K562 (cell line): ENCODE measurements at regions not wholly inside any gene's neighbourhood (a gene's known extent, or its start where the extent isn't known, plus 50 kb on each side); places are given as distances from the start of the nearest gene placed in this dataset.

ENCODE experiments used
- ATAC-seq: fragments of 200-7000 bp; cut with Tn5 transposase; 3 replicates; pipeline ENCODE4 v1.9.1; 2020; ENCODE audit warnings: moderate library complexity
- BruUV-seq: library from RNA; stranded (reverse); fragments of 400-500 nt; replicated peaks from 2 replicates; lab custom pipeline; 2021; lab: Mats Ljungman, UMichigan
- CTCF ChIA-PET: fragments of 300-600 bp; formaldehyde crosslinking; extraction: SDS; loops from one replicate; lab custom pipeline; 2021; ENCODE audit warnings: low intra/inter-chr PET ratio; lab: Yijun Ruan, JAX
- POLR2A ChIA-PET: fragments of 300-600, 350-650 bp; sonication (Branson Sonifier 250); formaldehyde crosslinking; extraction: SDS; loops from one replicate; lab custom pipeline; 2021; ENCODE audit warnings: antibody characterized with exemption, inconsistent platforms; lab: Yijun Ruan, JAX
- DNase-seq, 4 experiments: peaks; one replicate each; pipeline versions ENCODE4 v3.0.0 to v3.0.0-alpha.2; 2011 to 2018; ENCODE audit warnings: low spot score in 3 of 4, mixed read lengths in 3 of 4; ENCODE audit errors: extremely low read depth in 1 of 4
- FAIRE-seq: peaks from 2 replicates; lab custom pipeline; 2011; peaks lifted over from hg19 to GRCh38; lab: Jason Lieb, UNC
- H2AFZ ChIP-seq: 2 replicates; pipeline ENCODE4 v1.6.0; 2011; ENCODE audit warnings: low read depth, low read length, control low read depth, inconsistent platforms
- H3K27ac ChIP-seq: fragments of 200-600 bp; 3 replicates; pipeline ENCODE4 v1.8.0; 2011; ENCODE audit warnings: low read depth, mild to moderate bottlenecking, control low read depth, inconsistent platforms, low read length, moderate library complexity, mixed read lengths; ENCODE audit errors: extremely low read depth
- H3K27me3 ChIP-seq, 2 experiments: fragments of 300-600 bp in 1 of 2; 2 replicates in 1 of 2; 3 replicates in 1 of 2; pipeline versions ENCODE4 v1.6.0 to v1.8.0; 2011; ENCODE audit warnings: inconsistent platforms in 2 of 2, low read length in 2 of 2, mild to moderate bottlenecking in 1 of 2, mixed read lengths in 1 of 2, moderate library complexity in 1 of 2; ENCODE audit not compliant: control insufficient read depth in 2 of 2, insufficient read depth in 2 of 2
- H3K36me3 ChIP-seq: fragments of 300-600 bp; 3 replicates; pipeline ENCODE4 v1.8.0; 2011; ENCODE audit warnings: mild to moderate bottlenecking, low read length, inconsistent platforms; ENCODE audit not compliant: control insufficient read depth, insufficient read depth
- H3K4me1 ChIP-seq, 2 experiments: fragments of 200-600 bp in 1 of 2; replicated peaks in 1 of 2; 2 replicates in 1 of 2; 3 replicates in 1 of 2; pipeline versions ENCODE4 v1.5.1 to v1.8.0; 2011; ENCODE audit warnings: inconsistent platforms in 2 of 2, low read length in 2 of 2, mild to moderate bottlenecking in 1 of 2, mixed read lengths in 1 of 2, moderate library complexity in 1 of 2; ENCODE audit not compliant: control insufficient read depth in 2 of 2, insufficient read depth in 2 of 2
- H3K4me2 ChIP-seq: 2 replicates; pipeline ENCODE4 v1.6.1; 2011; ENCODE audit warnings: low read length, control low read depth, inconsistent platforms, mixed read lengths; ENCODE audit not compliant: insufficient read depth
- H3K4me3 ChIP-seq: fragments of 200-600 bp; sonication (generic), shearing (Covaris generic); 2 replicates; pipeline ENCODE4 v1.5.1; 2016; ENCODE audit warnings: control low read depth, inconsistent platforms
- H3K79me2 ChIP-seq: fragments of 200-600 bp; 3 replicates; pipeline ENCODE4 v1.8.0; 2011; ENCODE audit warnings: low read length, inconsistent platforms; ENCODE audit not compliant: control insufficient read depth, insufficient read depth
- H3K9ac ChIP-seq, 2 experiments: 2 replicates each; pipeline versions ENCODE4 v1.6.0 to v1.6.1; 2011; ENCODE audit warnings: low read depth in 2 of 2, low read length in 2 of 2, control low read depth in 1 of 2, inconsistent platforms in 1 of 2, mild to moderate bottlenecking in 1 of 2, mixed read lengths in 1 of 2; ENCODE audit not compliant: insufficient read depth in 1 of 2
- H3K9me1 ChIP-seq: one replicate; pipeline ENCODE4 v1.6.0; 2011; ENCODE audit warnings: inconsistent platforms, mild to moderate bottlenecking, low read length, moderate library complexity; ENCODE audit not compliant: control insufficient read depth, insufficient read depth
- H3K9me3 ChIP-seq: replicated peaks from 2 replicates; pipeline ENCODE4 v1.5.1; 2011; ENCODE audit warnings: low read depth, low read length, inconsistent platforms; ENCODE audit not compliant: control insufficient read depth, insufficient read depth
- H4K20me1 ChIP-seq: replicated peaks from 2 replicates; pipeline ENCODE4 v1.6.1; 2011; ENCODE audit warnings: low read length, inconsistent platforms, mixed read lengths; ENCODE audit not compliant: control insufficient read depth, insufficient read depth
- CSDE1 ChIP-seq, 2 experiments: fragments of 450-650 bp; IDR thresholded peaks; 2 replicates each; pipeline ENCODE4 v1.6.1; 2016; ENCODE audit warnings: mild to moderate bottlenecking in 1 of 2
- WGBS: fragments of 100-300 bp; shearing (Covaris generic); methylation state at CpG from one replicate; pipeline ENCODE4 v1.1.6; 2016; ENCODE audit warnings: low coverage, mixed read lengths; ENCODE audit not compliant: insufficient coverage; ENCODE audit errors: missing lambda C conversion rate; 5-methylcytosine and 5-hydroxymethylcytosine counted together
- in situ Hi-C: fragments of 300-500 bp; cut with MboI; formaldehyde crosslinking; loops from 4 replicates; pipeline ENCODE4 v1.15.0; 2018; ENCODE audit warnings: inconsistent platforms, mixed read lengths
- intact Hi-C: fragments of 100-400 bp; cut with micrococcal nuclease; formaldehyde crosslinking; loops from 2 replicates; pipeline ENCODE4 v1.14.2; 2022
- TF ChIP-seq, protein P1 (sequence below), 2 experiments: fragments of 450-650 bp; formaldehyde crosslinking in 1 of 2; IDR thresholded peaks; 2 replicates each; pipeline versions ENCODE4 v1.4.0 to v1.6.1; 2014 to 2020; ENCODE audit warnings: mild to moderate bottlenecking in 2 of 2, borderline replicate concordance in 1 of 2, low read depth in 1 of 2

DNA sequence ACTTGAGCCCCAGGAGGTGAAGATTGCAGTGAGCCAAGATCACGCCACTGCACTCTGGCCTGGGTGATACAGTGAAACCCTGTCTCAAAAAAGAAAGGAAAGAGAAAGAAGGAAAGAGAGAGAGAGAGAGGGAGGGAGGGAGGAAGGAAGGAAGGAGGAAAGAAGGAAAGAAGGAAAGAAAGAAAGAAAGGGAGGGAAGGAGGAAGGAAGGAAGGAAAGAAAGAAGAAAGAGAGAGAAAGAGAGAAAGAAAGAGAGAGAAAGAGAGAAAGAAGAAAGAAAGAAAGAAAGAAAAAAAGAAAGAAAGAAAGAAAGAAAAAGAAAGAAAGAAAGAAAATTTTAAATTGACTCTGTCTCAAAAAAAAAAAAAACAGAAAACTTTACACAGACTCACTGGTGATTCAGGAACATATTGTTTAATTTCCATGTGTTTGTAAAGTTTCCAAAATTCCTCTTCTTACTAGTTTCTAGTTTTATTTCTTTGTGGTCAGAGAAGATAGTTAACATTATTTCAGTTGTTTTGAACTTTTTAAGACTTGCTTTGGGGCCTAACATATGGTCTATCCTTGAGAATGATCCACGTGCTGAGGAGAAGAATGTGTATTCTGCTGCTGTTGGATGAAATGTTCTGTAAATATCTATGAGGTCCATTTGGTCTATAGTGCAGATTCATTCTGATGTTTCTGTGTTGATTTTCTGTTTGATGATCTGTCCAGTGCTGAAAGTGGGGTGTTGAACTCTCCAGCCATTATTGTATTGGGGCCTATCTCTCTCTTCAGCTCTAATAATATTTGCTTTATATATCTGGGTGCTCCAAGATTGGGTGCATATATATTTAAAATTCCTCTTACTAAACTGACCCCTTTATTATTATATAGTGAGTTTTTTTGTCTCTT is 204.4 kb upstream of the SERP2 start:
- CTCF ChIA-PET: no interaction called here
- 0% methylated on average over 2 of the region's 2 CpGs for WGBS
- TF ChIP-seq, protein P1, sequence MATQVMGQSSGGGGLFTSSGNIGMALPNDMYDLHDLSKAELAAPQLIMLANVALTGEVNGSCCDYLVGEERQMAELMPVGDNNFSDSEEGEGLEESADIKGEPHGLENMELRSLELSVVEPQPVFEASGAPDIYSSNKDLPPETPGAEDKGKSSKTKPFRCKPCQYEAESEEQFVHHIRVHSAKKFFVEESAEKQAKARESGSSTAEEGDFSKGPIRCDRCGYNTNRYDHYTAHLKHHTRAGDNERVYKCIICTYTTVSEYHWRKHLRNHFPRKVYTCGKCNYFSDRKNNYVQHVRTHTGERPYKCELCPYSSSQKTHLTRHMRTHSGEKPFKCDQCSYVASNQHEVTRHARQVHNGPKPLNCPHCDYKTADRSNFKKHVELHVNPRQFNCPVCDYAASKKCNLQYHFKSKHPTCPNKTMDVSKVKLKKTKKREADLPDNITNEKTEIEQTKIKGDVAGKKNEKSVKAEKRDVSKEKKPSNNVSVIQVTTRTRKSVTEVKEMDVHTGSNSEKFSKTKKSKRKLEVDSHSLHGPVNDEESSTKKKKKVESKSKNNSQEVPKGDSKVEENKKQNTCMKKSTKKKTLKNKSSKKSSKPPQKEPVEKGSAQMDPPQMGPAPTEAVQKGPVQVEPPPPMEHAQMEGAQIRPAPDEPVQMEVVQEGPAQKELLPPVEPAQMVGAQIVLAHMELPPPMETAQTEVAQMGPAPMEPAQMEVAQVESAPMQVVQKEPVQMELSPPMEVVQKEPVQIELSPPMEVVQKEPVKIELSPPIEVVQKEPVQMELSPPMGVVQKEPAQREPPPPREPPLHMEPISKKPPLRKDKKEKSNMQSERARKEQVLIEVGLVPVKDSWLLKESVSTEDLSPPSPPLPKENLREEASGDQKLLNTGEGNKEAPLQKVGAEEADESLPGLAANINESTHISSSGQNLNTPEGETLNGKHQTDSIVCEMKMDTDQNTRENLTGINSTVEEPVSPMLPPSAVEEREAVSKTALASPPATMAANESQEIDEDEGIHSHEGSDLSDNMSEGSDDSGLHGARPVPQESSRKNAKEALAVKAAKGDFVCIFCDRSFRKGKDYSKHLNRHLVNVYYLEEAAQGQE (IDR thresholded peaks at IDR 0.05; ENCODE audit: borderline replicate concordance): peak; percentile 85
- TF ChIP-seq, protein P1 (CRISPR knock-in tag; IDR thresholded peaks at IDR 0.05; ENCODE audit: low read depth): no peak
- TF ChIP-seq CSDE1 (IDR thresholded peaks at IDR 0.05): no peak

More for the DNA sequence above, 204.4 kb upstream of the SERP2 start:
- no peaks in the 10 kb centered on the region for H3K27me3 ChIP-seq
- H3K9me1 ChIP-seq: no peaks in the 10 kb centered on the region
- no peaks in the 10 kb centered on the region for H3K9me3 ChIP-seq
- no peak overlapping the region for H3K4me3 ChIP-seq
- H3K36me3 ChIP-seq: no peaks in the 10 kb centered on the region
- DNase-seq (no peak), FAIRE-seq (no peak), ATAC-seq (no peak)
- H4K20me1 ChIP-seq: no peaks in the 10 kb centered on the region
- H3K27ac ChIP-seq: no peak overlapping the region
- no peaks in the 10 kb centered on the region for H3K4me1 ChIP-seq
- no peak overlapping the region for H3K9ac ChIP-seq
- intact Hi-C loops: no loop called here
- in situ Hi-C loops: no loop called here
- no peak overlapping the region for H3K4me2 ChIP-seq
- no peak overlapping the region for H2AFZ ChIP-seq
- no TSS peak for BruUV-seq
- POLR2A ChIA-PET: no interaction called here
- H3K79me2 ChIP-seq: no peaks in the 10 kb centered on the region
